ENCODE measurements at regions not wholly inside any gene's neighbourhood (a gene's known extent, or its start where the extent isn't known, plus 50 kb on each side); places are given as distances from the start of the nearest gene placed in this dataset.
"Not testable (repeated sequence)": the region's sequence is repeated elsewhere in the genome, so short reads cannot be mapped to it uniquely, and the experiment has no call there.

- Mint-ChIP-seq H3K9me3 (no peaks in the 10 kb centered on the region), H3K27ac (no peak overlapping the region), H3K27me3 (no peaks in the 10 kb centered on the region), H3K4me1 (ENCODE audit: low read depth) (no peaks in the 10 kb centered on the region), H3K4me3 (no peak overlapping the region), H3K36me3 (ENCODE audit: low read depth) (no peaks in the 10 kb centered on the region)
- intact Hi-C loops (cut with micrococcal nuclease): no loop called here
- POLR2A ChIA-PET: no interaction called here
- TF ChIP-seq CTCF (IDR thresholded peaks at IDR 0.05): no peak
- ATAC-seq: no peak
- CTCF ChIA-PET: no interaction called here
- no peak for DNase-seq
These were observed 316.6 kb upstream of the MAGI2 start for GRCh38 chr7:79770063-79770462.

- H3K9me3 Mint-ChIP-seq; ATAC-seq; POLR2A ChIA-PET; H3K27me3 Mint-ChIP-seq; CTCF ChIA-PET; intact Hi-C loops (cut with micrococcal nuclease); H3K4me3 Mint-ChIP-seq; H3K27ac Mint-ChIP-seq; DNase-seq; H3K4me1 Mint-ChIP-seq (ENCODE audit: low read depth); H3K36me3 Mint-ChIP-seq (ENCODE audit: low read depth): not testable (repeated sequence)
These were observed 314.6 kb upstream of the MAGI2 start for GRCh38 chr7:79767876-79768560.

- H3K36me3 Mint-ChIP-seq (ENCODE audit: low read depth); H3K27me3 Mint-ChIP-seq; H3K4me1 Mint-ChIP-seq (ENCODE audit: low read depth); intact Hi-C loops (cut with micrococcal nuclease); DNase-seq; ATAC-seq; H3K4me3 Mint-ChIP-seq; POLR2A ChIA-PET; H3K27ac Mint-ChIP-seq; H3K9me3 Mint-ChIP-seq; CTCF ChIA-PET: not testable (repeated sequence)
These were observed 313.7 kb upstream of the MAGI2 start for GRCh38 chr7:79767192-79767591.

GRCh38 chr7:79761876-79762429, 308.5 kb upstream of the MAGI2 start:
- intact Hi-C loops (cut with micrococcal nuclease): no loop called here
- no peak for TF ChIP-seq CTCF (IDR thresholded peaks at IDR 0.05)
- no peak overlapping the region for H3K4me3 Mint-ChIP-seq
- CTCF ChIA-PET: no interaction called here
- POLR2A ChIA-PET: no interaction called here
- no peaks in the 10 kb centered on the region for H3K4me1 Mint-ChIP-seq (ENCODE audit: low read depth)
- H3K27ac Mint-ChIP-seq: no peak overlapping the region
- no peak for DNase-seq
- no peak for ATAC-seq
- H3K27me3 Mint-ChIP-seq: peaks cover 3% of the 10 kb centered on the region
- H3K36me3 Mint-ChIP-seq (ENCODE audit: low read depth): peaks cover 4% of the 10 kb centered on the region
- H3K9me3 Mint-ChIP-seq: peaks cover 2% of the 10 kb centered on the region

GRCh38 chr7:79750941-79751340, 297.5 kb upstream of the MAGI2 start:
- ATAC-seq; H3K27ac Mint-ChIP-seq; intact Hi-C loops (cut with micrococcal nuclease); H3K4me1 Mint-ChIP-seq (ENCODE audit: low read depth); H3K9me3 Mint-ChIP-seq; H3K36me3 Mint-ChIP-seq (ENCODE audit: low read depth); H3K4me3 Mint-ChIP-seq; CTCF ChIA-PET; POLR2A ChIA-PET; DNase-seq; H3K27me3 Mint-ChIP-seq: not testable (repeated sequence)

GRCh38 chr7:79749856-79750255, 296.4 kb upstream of the MAGI2 start:
- CTCF ChIA-PET: no interaction called here

More at GRCh38 chr7:79749856-79750255, 296.4 kb upstream of the MAGI2 start:
- no peaks in the 10 kb centered on the region for H3K36me3 Mint-ChIP-seq (ENCODE audit: low read depth)
- intact Hi-C loops (cut with micrococcal nuclease): no loop called here
- no peaks in the 10 kb centered on the region for H3K27me3 Mint-ChIP-seq
- H3K4me1 Mint-ChIP-seq (ENCODE audit: low read depth): no peaks in the 10 kb centered on the region
- POLR2A ChIA-PET: no interaction called here
- TF ChIP-seq CTCF (IDR thresholded peaks at IDR 0.05): no peak
- ATAC-seq (no peak), DNase-seq (no peak)
- H3K4me3 Mint-ChIP-seq: no peak overlapping the region
- no peak overlapping the region for H3K27ac Mint-ChIP-seq
- peaks cover 2% of the 10 kb centered on the region for H3K9me3 Mint-ChIP-seq
